A673 (cell line): ENCODE measurements at regions not wholly inside any gene's neighbourhood (a gene's known extent, or its start where the extent isn't known, plus 50 kb on each side); places are given as distances from the start of the nearest gene placed in this dataset.

Experiments used
- EZH2 ChIP-seq: fragments of 200-600 bp; sonication (generic); IDR thresholded peaks from 2 replicates; pipeline ENCODE4 v1.6.1; 2017; ENCODE audit warnings: borderline replicate concordance, low read depth, mild to moderate bottlenecking, mixed read lengths, antibody characterized with exemption, low read length; ENCODE audit not compliant: poor library complexity, severe bottlenecking
- TF ChIP-seq, protein P1 (sequence below): fragments of 300-800, 200-600 bp; sonication (generic); conservative IDR thresholded peaks from 2 replicates; pipeline ENCODE4 v1.5.1; 2017; ENCODE audit warnings: low read depth, mild to moderate bottlenecking, antibody characterized with exemption, low read length, moderate library complexity, mixed read lengths

DNA sequence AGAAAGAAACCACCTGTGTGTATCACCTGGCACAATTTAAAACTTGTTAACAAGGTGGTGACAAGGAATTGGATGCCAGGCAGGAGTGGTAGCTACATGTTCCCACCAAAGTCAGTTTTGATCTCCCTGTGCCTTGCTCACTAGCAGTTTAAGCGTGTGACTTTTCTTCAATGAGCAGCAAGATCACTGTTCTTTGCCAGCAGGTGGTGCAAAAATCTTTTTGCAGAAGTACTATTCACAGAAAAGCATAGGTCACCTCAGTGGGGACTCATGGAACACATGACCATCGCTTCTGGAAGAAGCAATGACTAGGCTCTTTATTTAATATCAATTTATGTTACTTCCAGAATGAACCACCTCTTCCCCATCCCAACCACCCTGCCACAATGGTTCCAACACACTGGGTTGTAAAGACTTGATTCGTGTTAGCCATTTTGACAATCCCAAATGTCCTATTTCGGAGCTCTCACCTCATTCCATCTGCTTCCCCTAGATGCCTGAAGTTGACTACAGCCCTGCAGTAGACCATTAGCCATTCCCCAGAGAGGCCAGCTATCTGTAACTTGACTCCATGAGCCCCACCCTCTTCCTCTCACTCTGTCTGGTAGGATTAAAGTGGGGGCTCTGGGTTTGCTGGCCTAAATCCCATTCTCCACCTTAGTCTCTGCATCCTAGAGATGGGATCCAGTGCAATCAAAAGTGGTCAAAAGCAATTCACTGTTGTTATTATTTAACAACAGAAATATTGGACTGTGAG, 59.1 kb upstream of the TNFRSF19 start:
- TF ChIP-seq, protein P1, sequence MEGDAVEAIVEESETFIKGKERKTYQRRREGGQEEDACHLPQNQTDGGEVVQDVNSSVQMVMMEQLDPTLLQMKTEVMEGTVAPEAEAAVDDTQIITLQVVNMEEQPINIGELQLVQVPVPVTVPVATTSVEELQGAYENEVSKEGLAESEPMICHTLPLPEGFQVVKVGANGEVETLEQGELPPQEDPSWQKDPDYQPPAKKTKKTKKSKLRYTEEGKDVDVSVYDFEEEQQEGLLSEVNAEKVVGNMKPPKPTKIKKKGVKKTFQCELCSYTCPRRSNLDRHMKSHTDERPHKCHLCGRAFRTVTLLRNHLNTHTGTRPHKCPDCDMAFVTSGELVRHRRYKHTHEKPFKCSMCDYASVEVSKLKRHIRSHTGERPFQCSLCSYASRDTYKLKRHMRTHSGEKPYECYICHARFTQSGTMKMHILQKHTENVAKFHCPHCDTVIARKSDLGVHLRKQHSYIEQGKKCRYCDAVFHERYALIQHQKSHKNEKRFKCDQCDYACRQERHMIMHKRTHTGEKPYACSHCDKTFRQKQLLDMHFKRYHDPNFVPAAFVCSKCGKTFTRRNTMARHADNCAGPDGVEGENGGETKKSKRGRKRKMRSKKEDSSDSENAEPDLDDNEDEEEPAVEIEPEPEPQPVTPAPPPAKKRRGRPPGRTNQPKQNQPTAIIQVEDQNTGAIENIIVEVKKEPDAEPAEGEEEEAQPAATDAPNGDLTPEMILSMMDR = peak; percentile 33; the same call in 1 of the 2 replicates
- TF ChIP-seq EZH2 = no peak
